Fibroblast of upper back skin (primary cell): ENCODE measurements at regions not wholly inside any gene's neighbourhood (a gene's known extent, or its start where the extent isn't known, plus 50 kb on each side); places are given as distances from the start of the nearest gene placed in this dataset.
"Not testable (repeated sequence)": the region's sequence is repeated elsewhere in the genome, so short reads cannot be mapped to it uniquely, and the experiment has no call there.

Experiments
- DNase-seq: peaks from one replicate; pipeline ENCODE4 v3.0.0-alpha.2; 2013

DNA sequence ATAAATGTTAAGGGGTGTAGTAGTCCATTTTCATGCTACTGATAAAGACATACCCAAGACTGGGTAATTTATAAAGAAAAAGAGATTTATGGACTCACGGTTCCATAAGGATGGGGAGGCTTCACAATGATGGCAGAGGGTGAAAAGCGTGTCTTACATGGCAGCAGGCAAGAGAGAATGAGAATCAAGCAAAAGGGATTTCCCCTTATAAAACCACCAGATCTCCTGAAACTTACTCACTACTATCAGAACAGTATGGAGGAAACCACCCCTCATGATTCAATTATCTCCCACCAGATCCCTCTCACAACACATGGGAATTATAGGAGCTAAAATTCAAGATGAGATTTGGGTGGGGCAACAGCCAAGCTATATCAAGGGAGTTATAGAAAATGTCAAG, 329.2 kb downstream of the DTHD1 start:
- no peak for DNase-seq

DNA sequence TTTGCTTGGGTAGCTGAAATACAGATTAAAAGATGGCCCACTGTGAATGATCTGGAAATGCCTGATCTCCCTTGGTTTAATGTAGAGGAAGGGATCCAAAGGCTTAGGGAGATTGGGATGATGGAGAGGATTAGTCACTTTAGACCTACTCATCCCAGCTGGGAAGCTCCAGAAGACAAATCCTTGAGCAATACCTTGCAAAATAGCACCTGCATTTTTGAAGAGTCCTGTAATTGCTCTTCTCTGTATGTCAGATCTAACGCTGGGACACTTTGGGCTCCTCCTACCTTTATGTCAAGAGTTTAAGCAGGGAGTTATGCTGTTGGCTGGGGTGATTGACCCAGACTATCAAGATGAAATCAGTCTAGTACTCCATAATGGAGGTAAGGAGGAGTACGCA, 331.7 kb downstream of the DTHD1 start:
- not testable (repeated sequence) for DNase-seq

DNA sequence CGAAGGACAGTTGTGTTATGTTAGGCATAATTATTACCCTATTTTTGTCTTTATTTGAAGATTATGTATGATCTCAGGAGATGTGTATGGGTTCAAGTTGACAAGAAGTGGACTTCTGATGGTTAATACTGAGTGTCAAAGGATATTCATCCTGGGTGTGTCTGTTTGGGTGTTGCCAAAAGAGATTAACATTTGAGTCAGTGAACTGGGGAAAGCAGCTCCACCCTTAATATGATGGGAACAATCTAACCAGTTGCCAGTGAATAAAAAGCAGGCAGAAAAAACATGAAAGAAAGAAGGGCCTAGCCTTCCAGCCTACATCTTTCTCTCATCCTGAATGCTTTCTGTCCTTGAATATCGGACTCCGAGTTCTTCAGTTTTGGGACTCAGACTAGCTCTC, 332.6 kb downstream of the DTHD1 start:
- DNase-seq, result no peak

GRCh38 chr4:36618102-36618501, 336.7 kb downstream of the DTHD1 start:
- DNase-seq, result no peak

DNA sequence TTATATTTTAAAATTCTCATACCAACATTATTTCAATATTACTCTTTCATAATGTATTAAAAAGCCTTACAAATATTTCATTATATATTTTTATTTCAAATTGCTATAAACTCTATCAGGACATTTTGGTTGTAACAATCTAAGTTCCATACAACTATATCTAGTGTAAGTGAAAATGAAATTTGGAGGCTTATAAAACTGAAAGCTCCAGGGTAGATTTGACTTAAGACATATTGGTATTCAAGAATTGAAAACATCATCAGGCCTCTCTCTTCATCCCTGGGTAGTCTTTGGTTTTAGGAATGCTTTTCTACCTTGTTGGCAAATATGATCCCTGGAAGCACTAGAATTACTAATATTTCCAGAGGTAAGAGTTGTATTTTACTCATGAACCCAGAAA, 342.6 kb downstream of the DTHD1 start:
- DNase-seq, result no peak

DNA sequence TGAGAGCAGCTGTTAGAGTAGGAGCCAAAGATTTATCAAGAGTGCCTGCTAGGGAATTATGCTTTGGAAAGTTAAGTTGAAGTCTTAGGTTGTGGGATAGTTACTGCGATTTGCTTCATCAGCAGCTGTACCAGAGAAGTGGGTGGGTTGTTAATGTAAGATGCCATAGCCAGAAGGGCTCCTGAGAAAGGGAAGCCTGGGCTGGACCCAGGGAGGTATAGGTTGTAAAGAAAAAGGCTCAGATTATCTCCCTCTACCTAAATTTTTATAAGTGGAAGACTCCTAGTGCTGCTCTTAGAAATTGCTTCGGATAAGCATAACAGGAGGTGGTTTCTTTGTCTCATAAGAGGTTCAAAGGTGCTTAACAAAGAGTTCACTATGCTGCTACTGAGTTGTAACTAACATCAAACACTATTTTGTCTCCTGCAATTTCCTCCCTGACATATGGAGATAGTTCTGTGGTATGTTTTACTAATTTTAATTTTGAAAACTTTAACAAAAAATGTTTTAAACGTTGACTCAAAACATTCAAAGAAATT, 356.9 kb downstream of the DTHD1 start:
- DNase-seq, result no peak

DNA sequence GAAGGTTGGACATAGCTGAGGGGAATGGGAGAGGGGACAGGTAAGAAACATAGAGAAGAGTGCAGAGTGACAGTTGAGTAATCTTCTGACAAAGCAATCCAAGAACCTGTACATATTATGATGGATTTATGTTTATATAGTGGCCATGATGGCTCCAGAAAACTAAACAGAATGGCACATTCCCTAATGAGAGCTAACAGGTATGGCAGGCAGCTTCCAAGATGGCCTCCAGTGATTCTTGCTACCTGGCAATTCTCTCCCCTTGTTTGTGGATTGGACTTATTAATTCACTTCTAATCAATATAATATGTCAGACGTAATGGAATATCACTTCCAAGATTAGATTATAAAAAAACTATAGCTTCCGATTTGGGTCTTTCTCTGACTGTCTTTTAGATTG, 359.5 kb downstream of the DTHD1 start:
- DNase-seq, result no peak

GRCh38 chr4:36651253-36651652, 369.8 kb downstream of the DTHD1 start:
- DNase-seq, result no peak

DNA sequence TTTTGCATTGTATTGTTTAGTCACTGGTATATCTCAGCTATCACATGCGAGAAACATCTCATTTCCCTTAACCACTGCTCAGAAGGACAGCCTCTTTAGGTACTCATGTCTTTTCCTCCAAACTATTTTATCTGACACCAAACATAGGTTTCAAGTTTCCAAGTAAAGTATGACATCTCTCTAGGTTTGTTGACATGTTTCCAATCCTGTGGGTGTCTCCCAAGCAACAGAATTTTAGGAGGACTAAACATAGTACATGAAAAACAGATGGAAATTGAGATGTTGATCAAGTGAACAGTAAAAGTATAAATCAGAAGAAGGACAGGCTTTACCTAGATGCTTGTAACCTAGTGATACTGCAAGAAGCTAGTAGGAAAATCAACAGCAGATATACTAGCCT, 371.4 kb downstream of the DTHD1 start:
- DNase-seq, result no peak

DNA sequence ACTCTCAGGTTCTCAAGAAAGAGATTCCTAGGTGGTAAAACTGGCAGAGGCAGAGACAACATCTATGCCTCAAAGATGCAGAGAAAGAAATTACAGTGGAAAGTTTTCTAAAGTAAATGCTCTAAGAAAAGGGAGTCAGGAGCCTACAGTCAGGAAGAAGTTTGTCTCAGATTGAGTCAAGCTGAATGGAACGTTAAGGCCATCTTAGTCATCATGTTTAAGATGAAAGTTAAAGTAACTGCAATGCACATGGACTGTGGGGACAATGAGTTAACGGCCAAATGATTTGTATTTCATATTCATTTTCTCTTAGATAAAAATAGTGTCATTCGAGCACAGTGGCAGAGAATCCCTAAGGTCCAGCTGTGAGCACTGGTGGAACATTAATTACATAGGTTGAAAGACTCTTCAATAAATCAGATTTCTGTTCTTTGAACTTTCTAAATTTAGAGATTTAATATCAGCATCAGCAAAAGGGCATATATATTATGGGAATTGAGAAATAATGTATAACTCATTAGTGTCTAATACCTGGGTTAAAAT, 384.6 kb downstream of the DTHD1 start:
- no peak for DNase-seq

- DNase-seq, result no peak
Observed at GRCh38 chr4:36675436-36675835, 394.0 kb downstream of the DTHD1 start.

GRCh38 chr4:36676139-36677050, 395.0 kb downstream of the DTHD1 start:
- no peak for DNase-seq

DNA sequence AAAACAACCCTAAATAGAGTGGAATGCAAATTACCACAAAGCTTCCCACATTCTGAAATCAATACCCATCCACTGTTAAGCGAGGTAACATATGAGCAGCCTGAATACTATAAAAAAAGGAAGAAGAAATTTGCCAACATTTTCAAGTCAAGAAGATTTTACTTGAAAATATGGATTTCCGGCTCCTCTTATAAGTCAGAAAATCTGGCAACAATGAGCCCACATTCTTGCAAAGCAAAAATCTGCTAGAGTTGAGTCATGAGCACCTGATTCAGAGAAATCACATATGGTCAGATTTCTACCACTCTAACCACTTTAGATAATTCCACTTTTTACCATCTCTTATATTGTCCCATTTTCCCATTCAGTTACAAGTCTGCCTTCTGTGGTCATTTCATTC, 395.7 kb downstream of the DTHD1 start:
- DNase-seq, result peak; percentile 1

- DNase-seq, result no peak
Observed at GRCh38 chr4:36677874-36678273, 396.5 kb downstream of the DTHD1 start.

GRCh38 chr4:36687681-36688080, 406.3 kb downstream of the DTHD1 start:
- DNase-seq, result no peak

- no peak for DNase-seq
Observed at GRCh38 chr4:36692586-36692985, 411.2 kb downstream of the DTHD1 start.

DNA sequence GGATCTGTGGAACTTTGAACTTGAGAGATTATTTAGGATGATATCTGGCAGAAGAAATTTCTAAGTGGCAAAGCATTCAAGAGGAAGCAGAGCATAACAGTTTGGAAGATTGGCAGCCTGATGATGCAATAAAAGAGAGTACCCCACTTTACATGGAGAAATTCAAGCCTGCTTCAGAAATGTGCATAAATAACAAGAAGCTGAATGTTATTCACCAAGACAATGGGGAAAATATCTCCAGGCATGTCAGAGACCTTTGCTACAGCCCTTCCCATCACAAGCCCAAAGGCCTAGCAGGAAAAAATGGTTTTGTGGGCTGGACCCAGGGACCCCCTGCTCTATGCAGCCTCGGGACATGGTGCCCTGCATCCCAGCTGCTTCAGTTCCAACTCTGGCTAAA, 420.8 kb downstream of the DTHD1 start:
- DNase-seq, result no peak

DNA sequence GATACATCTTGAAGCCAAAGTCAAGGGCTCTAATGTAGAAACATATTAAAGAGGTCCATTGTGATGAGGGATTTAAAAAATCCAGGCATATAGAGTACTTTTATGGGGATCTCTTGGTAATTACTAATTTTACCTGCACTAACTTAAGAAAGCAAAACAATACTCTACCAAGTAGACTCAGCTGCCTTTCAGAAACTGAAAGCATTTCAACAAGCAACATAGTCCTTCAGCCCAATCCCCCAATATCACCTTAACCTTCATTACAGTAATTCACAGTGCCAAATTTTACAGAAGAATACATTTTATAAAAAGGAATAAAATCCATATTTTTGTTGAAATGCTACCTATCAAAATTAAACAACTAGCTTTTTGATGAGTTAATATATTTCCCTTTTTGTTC, 422.9 kb downstream of the DTHD1 start:
- DNase-seq, result no peak

GRCh38 chr4:36709991-36710390, 428.6 kb downstream of the DTHD1 start:
- no peak for DNase-seq

DNA sequence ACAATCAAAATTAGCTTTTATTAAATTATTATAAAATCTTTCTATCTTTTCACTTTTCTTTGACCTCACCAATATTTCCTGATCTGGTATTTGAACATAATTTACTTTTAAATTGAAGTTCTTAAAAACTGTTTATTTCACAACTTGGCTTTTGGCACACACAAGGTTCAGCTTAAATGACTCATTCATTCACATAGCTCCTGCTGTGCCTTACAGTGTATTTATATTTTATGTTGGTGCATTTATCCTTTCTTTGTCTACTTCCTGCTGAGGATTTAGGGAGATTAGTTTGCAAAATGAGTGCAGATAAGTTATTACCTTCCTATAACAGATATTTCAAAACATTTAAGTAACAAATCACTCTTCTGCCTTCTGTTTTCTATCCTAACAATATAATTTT, 430.6 kb downstream of the DTHD1 start:
- no peak for DNase-seq

- no peak for DNase-seq
Observed at GRCh38 chr4:36716874-36717273, 435.5 kb downstream of the DTHD1 start.

DNA sequence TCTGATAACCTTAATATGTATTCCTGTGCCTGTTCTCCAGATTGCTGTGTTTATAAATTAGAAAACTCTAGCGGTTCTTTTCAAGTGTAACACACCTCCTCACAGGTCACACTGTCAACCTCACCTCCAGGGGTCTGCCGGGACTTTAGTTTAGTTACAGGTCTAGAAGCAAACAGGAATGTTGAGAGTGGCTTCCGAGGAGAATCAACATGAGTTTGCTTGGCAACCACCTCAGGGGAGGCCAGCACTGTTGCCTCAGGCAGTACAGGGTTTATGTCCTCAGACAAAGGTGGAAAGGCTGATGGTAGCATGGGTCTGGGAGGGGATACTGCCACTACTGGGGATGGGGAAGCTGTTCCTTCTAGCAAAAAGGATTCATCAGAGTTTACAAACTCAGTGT, 438.0 kb downstream of the DTHD1 start:
- no peak for DNase-seq

GRCh38 chr4:36722986-36723385, 441.6 kb downstream of the DTHD1 start:
- no peak for DNase-seq

- no peak for DNase-seq
Observed at GRCh38 chr4:36734334-36734733, 452.9 kb downstream of the DTHD1 start.

- no peak for DNase-seq
Observed at GRCh38 chr4:36737691-36738090, 456.3 kb downstream of the DTHD1 start.
